GM19239 (cell line): ENCODE measurements at regions not wholly inside any gene's neighbourhood (a gene's known extent, or its start where the extent isn't known, plus 50 kb on each side); places are given as distances from the start of the nearest gene placed in this dataset.
"Not testable (repeated sequence)": the region's sequence is repeated elsewhere in the genome, so short reads cannot be mapped to it uniquely, and the experiment has no call there.

ENCODE experiments used
- DNase-seq: peaks from one replicate; pipeline ENCODE4 v3.0.0; 2011; ENCODE audit warnings: low spot score; ENCODE audit not compliant: insufficient read length
- FAIRE-seq: peaks from 2 replicates; lab custom pipeline; 2011; peaks lifted over from hg19 to GRCh38; lab: Jason Lieb, UNC

GRCh38 chr2:226489775-226490541 is 309.7 kb downstream of the IRS1 start:
- DNase-seq (no peak), FAIRE-seq (no peak)

DNA sequence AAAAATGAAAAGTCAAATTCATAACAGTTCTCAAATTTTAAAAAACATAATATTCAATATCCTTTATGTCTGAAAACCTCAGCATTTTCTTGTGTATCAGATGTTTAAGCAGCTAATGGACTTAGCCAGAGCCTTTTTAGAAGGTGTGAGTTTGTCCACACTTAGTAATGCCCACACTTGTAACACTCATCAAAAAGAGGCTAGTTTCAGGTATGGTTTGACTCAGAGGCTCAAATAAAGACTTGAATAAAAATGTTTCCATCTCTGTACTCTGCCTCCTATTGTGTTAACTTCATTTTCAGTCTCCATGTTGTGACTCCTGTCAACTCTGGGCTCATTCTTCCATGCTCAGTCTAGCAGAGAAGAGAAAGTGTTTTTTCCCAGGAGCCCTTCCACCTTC is 311.6 kb downstream of the IRS1 start:
- FAIRE-seq (no peak), DNase-seq (no peak)

GRCh38 chr2:226487573-226487972 is 312.0 kb downstream of the IRS1 start:
- FAIRE-seq, result no peak
- no peak for DNase-seq

DNA sequence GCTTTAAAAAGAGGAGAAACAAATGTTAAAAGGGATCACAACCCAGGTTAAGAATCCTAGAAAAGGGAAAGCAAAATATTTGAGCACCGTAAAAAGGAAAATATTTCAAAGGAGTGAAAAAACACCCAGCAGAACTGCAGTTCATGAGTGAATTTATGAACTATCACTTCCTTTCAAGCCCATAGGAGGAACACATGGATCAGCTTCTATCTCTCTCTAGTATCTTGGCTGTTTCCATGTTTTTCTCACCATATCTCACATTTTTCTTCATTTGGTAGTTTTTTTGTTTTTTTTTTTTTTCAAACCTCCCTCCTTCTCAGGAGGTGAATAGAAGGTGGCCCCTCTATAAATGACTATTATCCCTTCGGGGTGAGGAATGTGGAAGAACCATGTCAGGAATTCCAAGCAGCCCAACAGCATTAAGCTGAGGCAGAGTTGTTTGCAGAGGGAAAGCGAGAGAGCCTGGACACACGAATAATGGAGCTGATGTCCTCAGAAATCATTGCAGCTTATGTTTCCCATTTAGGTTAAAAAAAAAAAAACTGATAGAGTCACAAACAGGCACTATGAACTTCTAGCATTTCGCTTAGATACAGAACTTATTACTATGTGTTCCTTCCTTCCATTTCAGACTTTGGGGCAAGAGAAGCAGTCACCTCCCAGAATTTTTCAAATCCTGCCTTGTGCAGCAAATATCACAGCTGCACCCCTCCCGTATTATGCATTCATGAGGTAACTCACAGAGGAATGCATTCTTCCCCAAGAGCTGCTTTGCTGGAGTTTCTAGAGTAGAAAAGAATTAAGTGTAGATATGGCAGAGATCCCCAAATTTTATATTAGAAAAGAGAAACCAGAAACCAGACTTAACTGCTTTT is 315.6 kb downstream of the IRS1 start:
- DNase-seq, result no peak
- FAIRE-seq, result no peak

- DNase-seq (no peak), FAIRE-seq (no peak)
Observed at GRCh38 chr2:226483143-226483542, 316.5 kb downstream of the IRS1 start.

- FAIRE-seq, result no peak
Observed at GRCh38 chr2:226478109-226478809, 321.4 kb downstream of the IRS1 start.

GRCh38 chr2:226477221-226478108 is 322.2 kb downstream of the IRS1 start:
- DNase-seq (no peak), FAIRE-seq (no peak)

More at GRCh38 chr2:226478109-226478809, 321.4 kb downstream of the IRS1 start:
- no peak for DNase-seq

DNA sequence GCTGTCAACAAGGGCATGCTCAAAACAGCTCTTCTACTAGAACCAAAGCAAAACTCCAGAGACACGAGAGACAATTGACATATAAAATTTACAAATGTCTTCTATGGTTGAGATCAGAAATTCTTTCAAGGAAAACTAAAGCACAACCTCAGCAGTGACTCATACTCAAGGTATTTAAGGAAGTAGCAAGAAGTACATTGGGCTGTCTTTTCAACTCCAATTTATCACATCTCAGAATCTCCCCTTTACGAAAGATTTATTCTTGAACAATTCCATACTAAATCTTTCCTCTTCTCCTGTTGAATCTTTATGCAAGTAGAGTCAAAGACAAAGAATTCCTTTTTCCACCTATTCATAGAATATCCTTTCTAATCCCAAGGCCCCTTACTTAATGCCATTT is 324.0 kb downstream of the IRS1 start:
- FAIRE-seq, result no peak
- no peak for DNase-seq

- DNase-seq (no peak), FAIRE-seq (no peak)
Observed at GRCh38 chr2:226474131-226474530, 325.5 kb downstream of the IRS1 start.

GRCh38 chr2:226471987-226472470 is 327.6 kb downstream of the IRS1 start:
- DNase-seq, result no peak
- no peak for FAIRE-seq

DNA sequence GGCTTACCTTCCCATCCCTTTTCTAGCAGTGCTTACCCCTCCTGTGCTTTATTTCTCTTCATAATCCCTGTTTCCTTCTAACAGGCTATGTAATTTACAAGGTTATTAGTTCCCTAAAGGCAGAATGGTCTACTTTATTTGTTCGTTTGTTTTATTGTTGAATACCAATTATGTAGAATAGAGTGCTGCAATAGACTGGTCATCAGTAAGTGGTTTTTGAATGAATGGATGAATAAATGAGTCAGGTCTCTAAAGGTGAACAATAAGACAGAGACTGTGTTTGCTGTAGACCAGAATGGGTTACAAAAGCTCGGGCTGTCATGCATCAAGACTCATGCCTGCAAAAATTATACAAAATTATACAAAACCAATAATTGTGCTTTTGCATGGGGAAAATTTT is 332.0 kb downstream of the IRS1 start:
- FAIRE-seq (no peak), DNase-seq (no peak)

DNA sequence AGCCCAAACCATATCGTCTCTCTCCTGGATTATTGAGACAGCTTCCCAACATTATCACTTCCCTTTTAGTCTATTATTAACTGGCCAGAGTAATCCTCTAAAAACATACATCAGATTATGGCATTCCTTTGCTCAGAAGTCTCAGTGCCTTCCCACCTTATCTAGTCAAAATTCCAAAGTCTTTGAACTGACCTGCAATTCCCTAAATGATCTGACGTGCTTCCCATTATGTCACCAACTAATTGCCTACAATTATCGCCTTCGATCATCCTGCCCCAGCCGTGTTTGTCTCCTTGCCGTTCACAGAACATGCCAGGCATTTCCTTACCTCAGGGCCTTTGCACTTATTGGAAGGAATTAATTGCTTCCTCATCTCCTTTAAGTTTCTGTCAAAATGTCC is 332.4 kb downstream of the IRS1 start:
- DNase-seq (no peak), FAIRE-seq (no peak)

DNA sequence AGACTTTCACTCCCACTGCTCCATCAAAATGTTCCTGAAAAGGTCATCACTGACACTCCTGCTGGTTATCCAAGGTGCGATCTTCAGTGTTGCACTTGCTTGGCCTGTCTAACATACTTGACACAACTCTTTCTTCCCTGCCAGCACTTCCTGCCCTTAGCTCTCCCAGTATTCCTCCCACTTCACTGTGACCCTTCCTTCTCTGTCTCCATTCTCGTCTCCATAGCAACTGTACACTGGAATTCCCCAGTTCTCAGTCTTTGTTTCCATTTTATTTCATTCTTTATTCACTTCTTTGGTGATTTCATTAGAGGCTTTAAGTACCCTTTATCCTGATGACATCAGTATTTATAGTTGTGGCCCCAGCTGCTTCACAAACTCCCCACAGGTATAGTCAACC is 333.0 kb downstream of the IRS1 start:
- DNase-seq (no peak), FAIRE-seq (no peak)

DNA sequence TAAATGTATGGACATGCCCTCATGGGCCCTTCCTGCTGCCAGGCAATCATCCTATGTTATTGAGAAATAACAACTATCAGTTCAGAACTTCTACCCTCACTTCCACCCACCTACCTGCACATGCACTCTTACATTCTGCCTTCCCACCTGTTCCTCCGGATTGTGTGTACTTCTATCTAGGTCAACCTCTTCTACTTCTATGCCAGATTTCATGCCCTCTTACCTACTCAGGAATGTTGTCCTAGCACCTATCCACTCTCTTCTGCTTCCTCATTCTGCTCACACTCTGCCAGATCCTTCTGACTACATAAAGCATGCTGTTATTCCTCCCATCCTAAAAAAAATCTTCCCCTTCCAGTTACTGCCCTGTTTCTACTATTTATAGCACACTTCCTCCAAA is 333.5 kb downstream of the IRS1 start:
- FAIRE-seq (no peak), DNase-seq (no peak)

- no peak for FAIRE-seq
- DNase-seq, result no peak
Observed at GRCh38 chr2:226464380-226464779, 335.2 kb downstream of the IRS1 start.

- DNase-seq, result no peak
- FAIRE-seq, result no peak
Observed at GRCh38 chr2:226463154-226463553, 336.5 kb downstream of the IRS1 start.

GRCh38 chr2:226461981-226462380 is 337.6 kb downstream of the IRS1 start:
- DNase-seq, result no peak
- no peak for FAIRE-seq

DNA sequence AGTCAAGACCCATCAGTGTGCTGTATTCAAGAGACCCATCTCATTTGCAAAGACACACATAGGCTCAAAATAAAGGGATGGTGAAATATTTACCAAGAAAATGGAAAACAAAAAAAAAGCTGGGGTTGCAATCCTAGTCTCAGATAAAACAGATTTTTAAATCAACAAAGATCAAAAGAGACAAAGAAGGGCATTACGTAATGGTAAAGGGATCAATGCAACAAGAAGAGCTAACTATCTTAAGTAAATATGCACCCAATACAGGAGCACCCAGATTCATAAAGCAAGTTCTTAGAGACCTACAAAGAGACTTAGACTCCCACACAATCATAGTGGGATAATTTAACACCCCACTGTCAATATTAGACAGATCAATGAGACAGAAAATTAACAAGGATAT is 343.5 kb downstream of the IRS1 start:
- not testable (repeated sequence) for FAIRE-seq, DNase-seq

- FAIRE-seq (no peak), DNase-seq (no peak)
Observed at GRCh38 chr2:226452768-226453167, 346.9 kb downstream of the IRS1 start.

DNA sequence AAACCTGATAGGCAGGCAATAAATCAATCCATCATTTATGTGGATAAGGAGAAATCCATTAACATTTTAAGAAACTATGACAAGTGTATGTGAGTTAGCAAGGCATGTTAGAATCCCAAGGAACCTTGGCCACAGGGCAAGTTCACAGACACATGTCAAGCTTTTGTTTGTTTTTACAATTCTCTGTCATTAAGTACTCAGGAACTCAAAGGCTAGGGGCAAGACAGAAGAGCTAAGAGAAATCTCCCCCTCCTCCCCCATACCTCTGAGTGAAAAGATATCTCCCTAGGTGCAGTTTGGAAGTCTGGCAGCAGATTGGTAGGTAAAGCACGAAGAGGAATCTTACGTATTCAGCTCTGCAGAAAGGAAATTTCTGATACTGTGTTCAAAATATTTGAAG is 348.1 kb downstream of the IRS1 start:
- no peak for FAIRE-seq
- DNase-seq, result no peak
